ENCODE measurements at regions not wholly inside any gene's neighbourhood (a gene's known extent, or its start where the extent isn't known, plus 50 kb on each side); places are given as distances from the start of the nearest gene placed in this dataset.

DNA sequence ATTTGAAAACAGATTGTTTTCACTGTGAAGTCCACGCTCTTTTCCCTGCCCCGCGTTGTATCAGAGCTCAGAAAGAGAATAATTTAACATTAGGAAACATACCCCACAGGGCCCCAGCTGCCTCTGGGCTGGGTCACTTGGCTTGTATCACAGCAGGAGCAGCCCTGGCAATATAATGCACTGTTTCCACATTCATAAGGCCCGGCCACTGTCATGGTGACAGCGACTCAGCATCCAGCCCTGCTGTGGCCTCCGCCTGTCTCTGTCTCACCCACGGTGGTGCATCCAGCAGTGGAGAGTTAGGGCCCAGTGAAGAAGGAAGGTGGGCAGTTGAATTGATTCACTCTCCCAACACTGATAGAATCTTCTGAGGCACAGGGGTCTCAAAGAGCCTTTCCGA is 188.9 kb downstream of the NSG2 start:
- no peaks in the 10 kb centered on the region for H3K9me3 ChIP-seq
- H3K27me3 ChIP-seq (ENCODE audit: low read depth), result no peaks in the 10 kb centered on the region
- no peak for DNase-seq (ENCODE audit: low spot score in 2 of 2)
- H3K36me3 ChIP-seq (replicated peaks), result no peaks in the 10 kb centered on the region
- no peak overlapping the region for H3K4me3 ChIP-seq
- H3K4me1 ChIP-seq, result no peaks in the 10 kb centered on the region
- in situ Hi-C loops (cut with MboI; ENCODE audit: low sequenced_read_pairs), result no loop called here

DNA sequence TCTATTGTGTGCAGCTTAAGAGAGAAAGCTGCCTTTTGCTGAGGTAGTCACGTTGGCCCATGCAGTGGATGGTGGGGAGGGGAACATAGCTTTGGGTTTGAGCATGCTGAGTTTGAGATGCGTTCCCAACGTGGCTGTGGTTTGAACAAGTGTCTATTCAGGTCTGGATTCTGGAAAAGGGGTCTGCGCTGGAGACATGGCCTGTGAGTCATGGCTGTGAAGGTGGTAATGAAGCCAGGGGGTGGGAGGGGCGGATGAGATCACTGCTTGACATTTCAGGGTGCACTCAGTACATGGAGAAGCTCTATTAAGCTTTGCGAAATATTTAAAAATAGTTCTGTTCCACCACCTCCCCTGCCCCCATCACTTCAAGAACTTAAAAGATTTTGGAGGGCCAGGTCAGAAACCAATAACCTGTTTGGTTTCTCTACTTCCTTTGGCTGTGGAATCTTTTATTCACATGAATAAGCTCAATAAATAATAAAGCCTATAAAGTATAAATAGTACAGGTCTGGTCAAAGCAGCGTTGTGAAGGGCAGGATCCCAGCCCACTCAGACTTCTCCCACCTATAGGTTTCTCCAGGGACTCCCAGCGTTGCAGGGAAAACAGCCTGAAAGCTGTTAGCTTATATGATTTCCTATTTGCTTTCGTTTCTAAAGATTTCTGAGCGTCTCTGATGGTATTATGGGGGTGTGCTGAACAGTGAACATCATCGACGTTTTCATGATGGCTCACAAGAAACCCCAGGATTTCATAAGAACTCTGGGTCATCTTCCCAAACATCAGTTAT is 189.9 kb downstream of the NSG2 start:
- H3K27me3 ChIP-seq (ENCODE audit: low read depth), result no peaks in the 10 kb centered on the region
- in situ Hi-C loops (cut with MboI; ENCODE audit: low sequenced_read_pairs), result no loop called here
- no peaks in the 10 kb centered on the region for H3K36me3 ChIP-seq (replicated peaks)
- H3K4me3 ChIP-seq, result no peak overlapping the region
- DNase-seq (ENCODE audit: low spot score in 2 of 2), result no peak
- no peaks in the 10 kb centered on the region for H3K9me3 ChIP-seq
- H3K4me1 ChIP-seq, result no peaks in the 10 kb centered on the region

DNA sequence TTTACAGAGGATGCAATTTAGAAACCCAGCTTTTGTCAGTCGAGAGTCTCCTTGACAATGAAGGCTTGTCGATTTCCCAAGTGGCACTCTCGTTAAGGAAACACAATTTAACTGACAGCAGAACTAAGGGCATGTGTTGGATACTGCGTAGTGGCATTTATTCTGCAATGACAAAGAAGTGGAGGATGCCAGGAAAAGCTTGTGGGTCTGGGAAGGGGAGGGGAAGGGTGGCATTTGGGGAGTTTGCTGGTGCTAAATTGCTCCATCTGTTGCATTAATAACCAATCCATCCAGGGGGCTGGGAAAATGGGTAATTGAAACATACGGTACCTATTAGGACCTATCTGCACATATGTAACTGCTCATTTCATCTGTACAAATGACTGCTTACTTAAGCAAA is 190.6 kb downstream of the NSG2 start:
- H3K36me3 ChIP-seq (replicated peaks), result no peaks in the 10 kb centered on the region
- no peak overlapping the region for H3K4me3 ChIP-seq
- no peak for DNase-seq (ENCODE audit: low spot score in 2 of 2)
- no peaks in the 10 kb centered on the region for H3K9me3 ChIP-seq
- no peaks in the 10 kb centered on the region for H3K27me3 ChIP-seq (ENCODE audit: low read depth)
- in situ Hi-C loops (cut with MboI; ENCODE audit: low sequenced_read_pairs), result no loop called here
- no peaks in the 10 kb centered on the region for H3K4me1 ChIP-seq

DNA sequence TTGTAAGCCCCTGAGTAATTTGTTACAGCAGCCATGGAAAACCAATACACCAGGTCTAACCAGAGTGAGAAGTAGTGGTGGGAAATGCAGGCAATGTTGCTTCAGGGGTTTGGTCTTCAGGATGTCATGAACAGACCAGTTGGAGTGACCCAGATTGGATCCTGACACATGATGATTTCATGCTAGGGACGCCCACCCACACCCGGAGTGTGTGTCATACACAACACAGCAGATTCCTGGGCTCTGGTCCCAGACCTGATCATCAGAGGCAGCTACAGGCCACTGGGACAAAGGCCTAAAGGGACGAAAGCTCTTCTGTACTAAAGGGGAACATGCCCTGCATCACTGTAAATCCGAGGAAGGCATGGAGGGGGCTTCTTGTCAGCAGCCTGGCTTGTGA is 194.2 kb downstream of the NSG2 start:
- H3K4me3 ChIP-seq, result no peak overlapping the region
- H3K36me3 ChIP-seq (replicated peaks), result no peaks in the 10 kb centered on the region
- H3K27me3 ChIP-seq (ENCODE audit: low read depth), result no peaks in the 10 kb centered on the region
- in situ Hi-C loops (cut with MboI; ENCODE audit: low sequenced_read_pairs), result no loop called here
- H3K4me1 ChIP-seq, result no peaks in the 10 kb centered on the region
- H3K9me3 ChIP-seq, result no peaks in the 10 kb centered on the region
- no peak for DNase-seq (ENCODE audit: low spot score in 2 of 2)

DNA sequence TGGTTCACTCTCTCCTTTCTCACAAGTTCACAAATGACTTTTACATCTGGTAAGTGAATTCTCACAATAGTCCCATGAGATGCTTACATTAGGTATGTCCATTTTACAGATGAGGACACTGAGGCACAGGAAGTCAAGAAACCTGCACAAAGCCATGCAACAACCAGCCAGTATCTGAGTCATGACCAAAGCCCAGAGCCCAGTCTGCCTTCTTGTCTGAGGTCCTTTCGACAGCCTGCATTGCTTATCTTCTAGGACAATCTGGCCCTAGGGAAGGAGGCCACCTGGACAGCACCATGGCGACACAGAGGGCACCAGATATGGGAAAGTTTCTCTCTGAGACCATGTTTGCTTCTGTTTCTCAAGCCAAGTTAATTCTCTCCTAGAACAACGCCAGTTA is 197.1 kb downstream of the NSG2 start:
- Histone ChIP-seq H3K4me1 (no peaks in the 10 kb centered on the region), H3K9me3 (no peaks in the 10 kb centered on the region), H3K36me3 (replicated peaks) (no peaks in the 10 kb centered on the region), H3K27me3 (ENCODE audit: low read depth) (no peaks in the 10 kb centered on the region), H3K4me3 (no peak overlapping the region)
- DNase-seq (ENCODE audit: low spot score in 2 of 2), result no peak
- in situ Hi-C loops (cut with MboI; ENCODE audit: low sequenced_read_pairs), result no loop called here

DNA sequence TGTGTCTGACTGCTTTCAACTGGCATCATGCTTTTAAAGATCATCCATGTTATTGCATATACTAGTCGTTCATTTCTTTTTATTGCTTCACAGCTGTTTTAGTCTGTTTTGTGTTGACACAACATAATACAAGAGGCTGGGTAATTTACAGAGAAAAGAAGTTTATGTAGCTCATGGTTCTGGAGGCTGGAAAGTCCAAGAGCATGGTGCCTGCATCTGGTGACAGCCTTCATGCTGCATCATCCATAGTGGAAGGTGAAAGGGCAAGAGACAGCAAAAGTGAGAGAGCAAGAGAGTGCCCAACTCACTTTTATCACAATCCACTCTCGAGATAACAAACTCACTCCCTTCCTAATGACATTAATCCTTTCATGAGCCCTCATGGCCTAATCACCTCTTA is 198.4 kb downstream of the NSG2 start:
- no peaks in the 10 kb centered on the region for H3K9me3 ChIP-seq
- in situ Hi-C loops (cut with MboI; ENCODE audit: low sequenced_read_pairs), result no loop called here
- no peak for DNase-seq (ENCODE audit: low spot score in 2 of 2)
- no peaks in the 10 kb centered on the region for H3K27me3 ChIP-seq (ENCODE audit: low read depth)
- no peak overlapping the region for H3K4me3 ChIP-seq
- H3K36me3 ChIP-seq (replicated peaks), result no peaks in the 10 kb centered on the region
- H3K4me1 ChIP-seq, result no peaks in the 10 kb centered on the region

DNA sequence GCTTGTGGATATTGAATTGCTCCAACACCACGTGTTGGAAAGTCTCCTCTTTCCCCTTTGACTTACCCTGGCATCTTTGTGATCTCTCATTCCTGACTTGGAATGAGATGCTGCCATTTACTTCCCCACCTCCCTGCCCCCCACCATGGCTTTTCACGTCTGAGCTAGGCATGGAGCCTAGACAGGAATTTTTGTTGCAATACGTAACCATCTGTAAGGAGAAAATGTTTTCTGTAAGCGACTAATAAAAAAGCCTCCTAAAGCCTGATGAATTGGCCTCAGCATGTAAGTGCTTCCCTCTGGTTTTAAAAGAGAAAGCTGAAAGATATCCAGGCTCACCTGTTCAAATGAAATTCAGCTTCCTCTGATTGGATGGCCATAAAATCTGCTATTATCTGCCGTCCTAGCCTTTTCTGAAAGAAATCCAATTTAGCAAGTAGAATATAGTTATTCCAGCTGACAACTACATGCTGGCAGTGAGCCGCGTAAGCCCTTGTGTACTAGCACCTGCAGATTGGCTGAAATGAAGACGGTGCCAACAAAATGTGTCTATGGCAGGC is 200.1 kb downstream of the NSG2 start:
- no peaks in the 10 kb centered on the region for H3K4me1 ChIP-seq
- no peaks in the 10 kb centered on the region for H3K36me3 ChIP-seq (replicated peaks)
- no peaks in the 10 kb centered on the region for H3K9me3 ChIP-seq
- no peak for DNase-seq (ENCODE audit: low spot score in 2 of 2)
- H3K4me3 ChIP-seq, result no peak overlapping the region
- in situ Hi-C loops (cut with MboI; ENCODE audit: low sequenced_read_pairs), result no loop called here
- H3K27me3 ChIP-seq (ENCODE audit: low read depth), result no peaks in the 10 kb centered on the region

DNA sequence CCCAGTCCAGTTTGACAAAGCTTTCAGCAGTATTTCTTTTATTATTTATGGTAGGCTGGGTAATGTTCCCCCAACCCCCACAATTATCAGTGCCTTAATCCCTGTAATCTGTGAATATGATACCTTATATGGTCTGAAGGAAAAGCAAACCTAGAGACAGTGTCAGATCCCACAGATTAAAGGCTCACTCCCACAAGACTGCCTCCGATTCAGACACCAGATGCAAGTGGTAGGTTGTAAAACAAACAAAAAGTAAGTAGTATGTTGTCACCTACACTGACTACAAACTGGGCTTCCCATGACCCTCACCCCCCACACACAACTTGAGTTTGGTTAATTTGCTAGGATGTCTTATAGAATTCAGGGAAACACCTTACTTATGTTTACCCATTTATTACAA is 201.2 kb downstream of the NSG2 start:
- H3K9me3 ChIP-seq, result no peaks in the 10 kb centered on the region
- in situ Hi-C loops (cut with MboI; ENCODE audit: low sequenced_read_pairs), result no loop called here
- no peaks in the 10 kb centered on the region for H3K36me3 ChIP-seq (replicated peaks)
- no peak for DNase-seq (ENCODE audit: low spot score in 2 of 2)
- H3K4me1 ChIP-seq, result no peaks in the 10 kb centered on the region
- H3K27me3 ChIP-seq (ENCODE audit: low read depth), result no peaks in the 10 kb centered on the region
- H3K4me3 ChIP-seq, result no peak overlapping the region

DNA sequence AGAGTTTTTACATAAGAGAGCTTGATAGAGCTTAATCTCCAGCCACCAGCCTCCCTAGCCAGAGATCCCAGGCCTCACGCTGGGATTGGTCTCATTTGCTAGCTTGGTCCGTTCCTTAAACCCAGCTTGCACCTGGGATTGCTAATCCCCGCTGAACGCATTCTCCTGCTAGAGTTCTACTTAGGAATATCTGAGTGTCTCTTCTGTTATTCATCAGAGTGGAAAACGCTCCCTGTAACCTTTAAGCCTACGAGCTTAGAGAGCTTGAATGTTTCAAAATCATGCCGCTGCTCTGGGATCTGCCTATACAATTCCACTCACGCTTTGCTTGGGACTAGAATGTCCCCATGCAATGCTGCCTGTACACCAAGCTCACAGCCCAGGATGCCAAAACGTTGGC is 201.8 kb downstream of the NSG2 start:
- H3K9me3 ChIP-seq, result no peaks in the 10 kb centered on the region
- no peaks in the 10 kb centered on the region for H3K36me3 ChIP-seq (replicated peaks)
- H3K4me1 ChIP-seq, result no peaks in the 10 kb centered on the region
- no peak for DNase-seq (ENCODE audit: low spot score in 2 of 2)
- H3K4me3 ChIP-seq, result no peak overlapping the region
- no peaks in the 10 kb centered on the region for H3K27me3 ChIP-seq (ENCODE audit: low read depth)
- in situ Hi-C loops (cut with MboI; ENCODE audit: low sequenced_read_pairs), result no loop called here

DNA sequence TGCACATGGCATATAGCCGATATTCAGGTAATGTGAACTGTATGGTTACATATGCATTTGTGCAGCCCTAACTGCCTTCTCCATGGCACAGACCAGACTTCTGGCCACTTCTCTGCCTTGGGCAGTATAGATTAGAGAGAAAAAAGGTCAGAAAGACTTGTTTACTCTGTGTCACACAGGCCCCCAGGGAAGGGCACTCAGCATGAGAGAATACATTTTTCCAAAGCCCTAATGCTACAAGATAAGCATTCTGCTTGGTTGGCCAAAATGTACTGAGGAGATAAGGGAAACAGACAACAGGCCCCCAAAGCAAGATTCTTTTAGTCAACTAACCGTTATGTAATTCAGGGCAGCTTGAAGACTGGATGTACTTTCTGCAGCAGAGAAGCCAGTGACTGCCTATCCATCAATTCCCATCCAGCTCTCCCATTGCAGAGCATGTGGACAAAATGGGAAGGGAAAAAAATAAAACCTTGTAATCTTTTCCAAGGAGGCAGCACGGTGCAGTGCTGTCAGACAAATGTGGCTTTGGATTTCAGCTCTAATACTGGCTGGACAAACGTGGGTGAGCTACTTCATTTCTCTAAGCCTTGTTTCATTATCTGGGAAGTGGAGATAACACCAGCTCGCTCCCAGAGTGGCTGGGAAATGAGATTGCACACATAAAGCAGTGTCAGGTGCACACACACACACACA is 205.9 kb downstream of the NSG2 start:
- no peaks in the 10 kb centered on the region for H3K9me3 ChIP-seq
- no peak for DNase-seq (ENCODE audit: low spot score in 2 of 2)
- H3K4me3 ChIP-seq, result no peak overlapping the region
- H3K36me3 ChIP-seq (replicated peaks), result no peaks in the 10 kb centered on the region
- H3K27me3 ChIP-seq (ENCODE audit: low read depth), result no peaks in the 10 kb centered on the region
- in situ Hi-C loops (cut with MboI; ENCODE audit: low sequenced_read_pairs), result no loop called here
- no peaks in the 10 kb centered on the region for H3K4me1 ChIP-seq

DNA sequence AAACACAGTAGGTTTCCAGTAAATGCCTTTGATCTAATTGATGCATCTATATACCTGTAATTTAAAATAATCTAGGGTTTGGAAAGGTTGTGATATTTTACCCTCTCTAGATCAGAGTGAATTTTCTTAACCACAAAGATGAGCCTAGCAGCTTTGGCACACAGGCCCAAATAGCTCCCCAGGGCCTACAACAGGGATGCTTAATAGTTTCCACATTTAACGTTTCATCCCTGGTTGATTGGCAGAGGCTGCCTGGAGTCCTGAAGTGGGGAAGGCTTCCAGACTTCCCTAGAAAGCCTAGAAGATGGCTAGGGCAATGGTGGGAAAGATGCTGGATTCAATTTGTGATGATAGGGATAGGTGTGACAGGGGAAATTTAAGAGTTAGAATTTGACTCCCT is 206.6 kb downstream of the NSG2 start:
- Histone ChIP-seq H3K4me1 (no peaks in the 10 kb centered on the region), H3K36me3 (replicated peaks) (no peaks in the 10 kb centered on the region), H3K4me3 (no peak overlapping the region), H3K9me3 (no peaks in the 10 kb centered on the region), H3K27me3 (ENCODE audit: low read depth) (no peaks in the 10 kb centered on the region)
- no peak for DNase-seq (ENCODE audit: low spot score in 2 of 2)
- in situ Hi-C loops (cut with MboI; ENCODE audit: low sequenced_read_pairs), result no loop called here

DNA sequence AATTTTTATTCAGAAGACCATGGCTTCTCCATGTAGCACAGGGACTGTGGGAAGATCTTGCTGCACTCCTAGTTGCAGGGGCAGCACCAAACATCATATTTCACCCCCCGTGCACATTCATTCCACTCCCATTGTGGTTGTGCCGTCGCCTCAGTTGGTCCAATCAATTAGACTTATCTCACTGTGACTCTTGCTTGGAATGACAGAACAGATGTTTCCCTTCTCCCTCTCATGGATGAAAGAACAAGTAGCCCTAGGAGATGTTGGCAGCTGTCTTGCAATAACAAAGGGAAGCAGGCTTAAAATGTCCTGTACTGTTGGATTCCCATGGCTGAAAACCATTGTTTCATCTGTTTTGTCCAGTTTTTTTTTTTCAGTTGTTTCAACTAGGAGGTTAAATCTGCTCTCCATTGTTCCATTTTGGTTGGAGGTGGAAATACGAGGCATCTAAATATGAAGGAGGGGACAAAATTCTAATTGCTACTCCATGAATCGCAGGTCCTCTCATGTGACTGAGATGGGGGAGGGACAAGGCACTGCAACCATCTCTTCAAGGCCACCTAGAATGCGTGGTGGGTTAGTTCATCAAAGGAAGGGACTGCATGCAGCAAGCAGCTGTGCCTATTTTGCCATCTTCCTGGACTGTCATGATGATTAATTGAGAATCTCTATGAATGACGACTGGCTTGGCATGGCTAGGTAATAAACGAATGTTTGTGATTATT is 214.4 kb downstream of the NSG2 start:
- no peaks in the 10 kb centered on the region for H3K27me3 ChIP-seq (ENCODE audit: low read depth)
- DNase-seq (ENCODE audit: low spot score in 2 of 2), result no peak
- H3K4me1 ChIP-seq, result no peaks in the 10 kb centered on the region
- H3K9me3 ChIP-seq, result no peaks in the 10 kb centered on the region
- H3K4me3 ChIP-seq, result no peak overlapping the region
- in situ Hi-C loops (cut with MboI; ENCODE audit: low sequenced_read_pairs), result no loop called here
- H3K36me3 ChIP-seq (replicated peaks), result no peaks in the 10 kb centered on the region

DNA sequence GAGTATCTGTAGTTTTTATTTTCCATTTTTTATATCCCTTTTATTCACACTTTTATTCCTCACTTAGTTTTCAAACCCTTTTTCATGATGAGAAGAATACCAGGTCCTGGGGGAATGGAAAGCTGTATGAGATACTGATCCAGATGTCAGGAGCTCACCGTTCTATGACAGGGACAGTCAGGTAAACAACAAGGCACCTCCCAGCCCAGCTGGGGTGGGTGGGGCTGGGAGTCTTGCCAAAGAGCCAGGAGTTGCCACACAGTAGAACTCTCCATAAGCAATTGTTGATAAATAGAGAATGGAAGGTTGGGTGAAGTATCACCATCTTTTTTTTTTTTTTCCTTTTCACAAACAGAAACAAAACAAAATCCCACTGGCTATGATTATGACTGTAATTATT is 225.8 kb downstream of the NSG2 start:
- Histone ChIP-seq H3K9me3 (no peaks in the 10 kb centered on the region), H3K4me3 (no peak overlapping the region), H3K36me3 (replicated peaks) (no peaks in the 10 kb centered on the region), H3K4me1 (no peaks in the 10 kb centered on the region), H3K27me3 (ENCODE audit: low read depth) (0 out of 2 replicates have a peak, but pooled peaks cover 2% of the 10 kb centered on the region)
- in situ Hi-C loops (cut with MboI; ENCODE audit: low sequenced_read_pairs), result no loop called here
- no peak for DNase-seq (ENCODE audit: low spot score in 2 of 2)

DNA sequence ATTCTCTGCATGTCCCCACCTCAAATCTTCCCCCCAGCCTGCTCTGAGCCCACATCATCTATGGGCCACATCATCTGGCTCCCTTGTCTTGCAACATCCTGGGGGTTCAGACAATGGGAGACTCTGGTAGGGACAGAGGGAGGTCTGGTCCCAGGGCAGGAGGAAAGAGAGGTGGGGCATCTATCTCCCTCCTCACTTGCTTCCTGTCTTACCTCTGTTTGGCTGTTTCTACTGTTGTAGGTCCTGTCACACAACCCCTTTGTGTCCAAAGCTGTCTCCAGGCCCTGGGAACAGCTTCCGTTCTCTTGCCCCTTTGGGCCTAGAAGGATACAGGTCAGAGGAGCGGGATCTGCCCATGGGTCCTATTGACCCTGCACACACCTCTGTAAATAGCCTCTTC is 227.2 kb downstream of the NSG2 start:
- no peak for DNase-seq (ENCODE audit: low spot score in 2 of 2)
- H3K27me3 ChIP-seq (ENCODE audit: low read depth), result 0 out of 2 replicates have a peak, but pooled peaks cover 2% of the 10 kb centered on the region
- no peaks in the 10 kb centered on the region for H3K9me3 ChIP-seq
- in situ Hi-C loops (cut with MboI; ENCODE audit: low sequenced_read_pairs), result no loop called here
- H3K4me3 ChIP-seq, result no peak overlapping the region
- no peaks in the 10 kb centered on the region for H3K4me1 ChIP-seq
- H3K36me3 ChIP-seq (replicated peaks), result no peaks in the 10 kb centered on the region

All from HAP-1 (cell line).